ENCODE measurements at regions not wholly inside any gene's neighbourhood (a gene's known extent, or its start where the extent isn't known, plus 50 kb on each side); places are given as distances from the start of the nearest gene placed in this dataset.

- TF ChIP-seq, protein P1, sequence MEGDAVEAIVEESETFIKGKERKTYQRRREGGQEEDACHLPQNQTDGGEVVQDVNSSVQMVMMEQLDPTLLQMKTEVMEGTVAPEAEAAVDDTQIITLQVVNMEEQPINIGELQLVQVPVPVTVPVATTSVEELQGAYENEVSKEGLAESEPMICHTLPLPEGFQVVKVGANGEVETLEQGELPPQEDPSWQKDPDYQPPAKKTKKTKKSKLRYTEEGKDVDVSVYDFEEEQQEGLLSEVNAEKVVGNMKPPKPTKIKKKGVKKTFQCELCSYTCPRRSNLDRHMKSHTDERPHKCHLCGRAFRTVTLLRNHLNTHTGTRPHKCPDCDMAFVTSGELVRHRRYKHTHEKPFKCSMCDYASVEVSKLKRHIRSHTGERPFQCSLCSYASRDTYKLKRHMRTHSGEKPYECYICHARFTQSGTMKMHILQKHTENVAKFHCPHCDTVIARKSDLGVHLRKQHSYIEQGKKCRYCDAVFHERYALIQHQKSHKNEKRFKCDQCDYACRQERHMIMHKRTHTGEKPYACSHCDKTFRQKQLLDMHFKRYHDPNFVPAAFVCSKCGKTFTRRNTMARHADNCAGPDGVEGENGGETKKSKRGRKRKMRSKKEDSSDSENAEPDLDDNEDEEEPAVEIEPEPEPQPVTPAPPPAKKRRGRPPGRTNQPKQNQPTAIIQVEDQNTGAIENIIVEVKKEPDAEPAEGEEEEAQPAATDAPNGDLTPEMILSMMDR (IDR thresholded peaks at IDR 0.05; ENCODE audit: borderline replicate concordance, extremely low read depth, insufficient read depth) = no peak
- DNase-seq = peak in 1 of 5 donors; percentile 9
- intact Hi-C loops (cut with DNase I) = no loop called here
Measured at GRCh38 chr1:56285554-56286402, 293.6 kb downstream of the PLPP3 start.

DNA sequence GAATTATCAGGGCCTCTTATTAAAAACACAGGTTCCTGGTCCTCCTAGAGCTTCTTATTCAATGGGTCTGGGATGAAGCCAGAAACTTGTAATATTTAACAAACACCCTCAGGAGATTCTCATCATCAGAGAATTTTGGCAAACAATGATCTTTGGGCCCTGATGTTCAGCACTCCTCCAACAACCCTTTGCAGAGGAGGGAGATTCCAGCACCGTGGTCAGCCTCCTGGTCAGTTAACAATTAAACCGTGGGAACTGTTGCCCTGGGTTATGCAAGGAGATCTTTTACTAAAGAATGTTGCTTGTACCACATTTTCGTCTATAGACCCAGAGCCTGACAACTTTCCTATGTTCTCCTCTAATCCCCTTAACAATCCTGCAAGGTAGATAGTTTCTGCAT lies 294.4 kb downstream of the PLPP3 start:
- H3K9ac ChIP-seq (ENCODE audit: low read length in 3 of 3) = no peak overlapping the region
- intact Hi-C loops (cut with DNase I) = no loop called here
- H3K9me3 ChIP-seq (ENCODE audit: control insufficient read depth in 2 of 3, insufficient read depth in 1 of 3, low read length in 3 of 3) = no peaks in the 10 kb centered on the region
- no peaks in the 10 kb centered on the region for H3K36me3 ChIP-seq (ENCODE audit: control insufficient read depth in 2 of 3, insufficient read depth in 3 of 3, low read length in 3 of 3)
- no peak overlapping the region for H3K27ac ChIP-seq (ENCODE audit: low read depth in 2 of 2, low read length in 2 of 2)
- no peak overlapping the region for H3K4me3 ChIP-seq (ENCODE audit: low read length in 3 of 3)
- H3K4me1 ChIP-seq (ENCODE audit: control insufficient read depth in 2 of 3, insufficient read depth in 2 of 3, low read depth in 1 of 3, low read length in 3 of 3) = peaks cover 0 to 5% (median 4%) of the 10 kb centered on the region in 3 donors
- H3K27me3 ChIP-seq (ENCODE audit: control insufficient read depth, insufficient read depth, low read length) = no peaks in the 10 kb centered on the region
- TF ChIP-seq, protein P1 (IDR thresholded peaks at IDR 0.05; ENCODE audit: borderline replicate concordance, extremely low read depth, insufficient read depth) = no peak
- FAIRE-seq = peak; percentile 85
- DNase-seq = peak in 2 of 5 donors; percentile 22 to 68

More at GRCh38 chr1:56285554-56286402, 293.6 kb downstream of the PLPP3 start:
- H3K27ac ChIP-seq (ENCODE audit: low read depth in 2 of 2, low read length in 2 of 2) = no peak overlapping the region
- no peak overlapping the region for H3K4me3 ChIP-seq (ENCODE audit: low read length in 3 of 3)
- FAIRE-seq = no peak
- peaks cover 0 to 5% (median 4%) of the 10 kb centered on the region in 3 donors for H3K4me1 ChIP-seq (ENCODE audit: control insufficient read depth in 2 of 3, insufficient read depth in 2 of 3, low read depth in 1 of 3, low read length in 3 of 3)
- H3K36me3 ChIP-seq (ENCODE audit: control insufficient read depth in 2 of 3, insufficient read depth in 3 of 3, low read length in 3 of 3) = no peaks in the 10 kb centered on the region
- H3K27me3 ChIP-seq (ENCODE audit: control insufficient read depth, insufficient read depth, low read length) = no peaks in the 10 kb centered on the region
- H3K9ac ChIP-seq (ENCODE audit: low read length in 3 of 3) = no peak overlapping the region
- H3K9me3 ChIP-seq (ENCODE audit: control insufficient read depth in 2 of 3, insufficient read depth in 1 of 3, low read length in 3 of 3) = no peaks in the 10 kb centered on the region

- H3K4me3 ChIP-seq (ENCODE audit: low read length in 3 of 3) = no peak overlapping the region
- H3K4me1 ChIP-seq (ENCODE audit: control insufficient read depth in 2 of 3, insufficient read depth in 2 of 3, low read depth in 1 of 3, low read length in 3 of 3) = no peaks in the 10 kb centered on the region
- H3K27ac ChIP-seq (ENCODE audit: low read depth in 2 of 2, low read length in 2 of 2) = no peak overlapping the region
- H3K36me3 ChIP-seq (ENCODE audit: control insufficient read depth in 2 of 3, insufficient read depth in 3 of 3, low read length in 3 of 3) = no peaks in the 10 kb centered on the region
- no peaks in the 10 kb centered on the region for H3K27me3 ChIP-seq (ENCODE audit: control insufficient read depth, insufficient read depth, low read length)
- FAIRE-seq (no peak), DNase-seq (peak in 1 of 5 donors; percentile 23)
- no peaks in the 10 kb centered on the region for H3K9me3 ChIP-seq (ENCODE audit: control insufficient read depth in 2 of 3, insufficient read depth in 1 of 3, low read length in 3 of 3)
- intact Hi-C loops (cut with DNase I) = no loop called here
- no peak overlapping the region for H3K9ac ChIP-seq (ENCODE audit: low read length in 3 of 3)
- TF ChIP-seq, protein P1 (IDR thresholded peaks at IDR 0.05; ENCODE audit: borderline replicate concordance, extremely low read depth, insufficient read depth) = no peak
Measured at GRCh38 chr1:56278061-56278460, 301.3 kb downstream of the PLPP3 start.

Measured in kidney (tissue), 13 donors.